Thymus (tissue), 11 donors: ENCODE measurements at regions not wholly inside any gene's neighbourhood (a gene's known extent, or its start where the extent isn't known, plus 50 kb on each side); places are given as distances from the start of the nearest gene placed in this dataset.

Experiments used
- DNase-seq, 9 donors: peaks; one replicate each; pipeline ENCODE4 v3.0.0-alpha.2; 2013; ENCODE audit warnings: low spot score in 9 of 9, low read depth in 6 of 9, missing footprints in 1 of 9
- H3K27ac ChIP-seq, 2 donors: one replicate each; pipeline ENCODE4 v1.5.1; 2013; ENCODE audit warnings: control low read depth in 1 of 2, low read depth in 1 of 2, low read length in 1 of 2, mild to moderate bottlenecking in 1 of 2, moderate library complexity in 1 of 2
- H3K27me3 ChIP-seq, 2 donors: one replicate each; pipeline ENCODE4 v1.5.1; 2013; ENCODE audit warnings: low read length in 1 of 2; ENCODE audit not compliant: control insufficient read depth in 2 of 2, insufficient read depth in 1 of 2
- H3K36me3 ChIP-seq, 2 donors: one replicate each; pipeline ENCODE4 v1.5.1; 2013; ENCODE audit warnings: low read length in 1 of 2, mild to moderate bottlenecking in 1 of 2, moderate library complexity in 1 of 2; ENCODE audit not compliant: control insufficient read depth in 2 of 2, insufficient read depth in 2 of 2
- H3K4me1 ChIP-seq, 2 donors: one replicate each; pipeline ENCODE4 v1.5.1; 2013; ENCODE audit warnings: low read length in 2 of 2; ENCODE audit not compliant: control insufficient read depth in 2 of 2, insufficient read depth in 2 of 2
- H3K4me3 ChIP-seq, 2 donors: one replicate each; pipeline ENCODE4 v1.5.1; 2013; ENCODE audit warnings: low read length in 2 of 2, control low read depth in 1 of 2, mild to moderate bottlenecking in 1 of 2
- H3K9me3 ChIP-seq, 2 donors: one replicate each; pipeline ENCODE4 v1.5.1; 2013; ENCODE audit warnings: low read length in 1 of 2, mild to moderate bottlenecking in 1 of 2; ENCODE audit not compliant: control insufficient read depth in 2 of 2, insufficient read depth in 1 of 2
- WGBS: extraction: QIAGEN DNeasy Blood & Tissue Kit; methylation state at CpG from one replicate; pipeline ENCODE4 v1.1.7; 2013; 5-methylcytosine and 5-hydroxymethylcytosine counted together
- donor health status: healthy.

DNA sequence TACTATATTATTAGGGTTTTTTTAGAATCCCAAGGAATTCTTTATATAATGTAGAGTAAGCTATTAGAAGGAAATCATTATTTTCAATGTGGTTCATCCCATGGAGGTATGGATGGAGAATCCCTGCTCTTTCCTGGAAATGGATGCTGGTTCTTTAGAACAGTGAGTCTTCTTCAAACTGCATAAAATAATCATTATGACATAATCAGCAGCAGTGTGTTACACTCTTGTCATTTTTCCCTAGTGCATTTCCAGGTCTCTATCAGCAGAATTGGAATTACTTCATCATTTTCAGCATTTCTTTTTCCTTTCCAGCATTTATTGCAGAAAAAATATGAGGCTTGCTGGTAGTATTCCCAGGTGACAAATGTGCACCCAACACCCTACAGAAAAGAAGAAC is 168.1 kb downstream of the ETAA1 start:
- DNase-seq: no peak
- Histone ChIP-seq H3K27ac (no peak overlapping the region), H3K9me3 (peaks cover 0 to 3% of the 10 kb centered on the region in 2 donors), H3K4me3 (no peak overlapping the region), H3K4me1 (no peaks in the 10 kb centered on the region), H3K27me3 (no peaks in the 10 kb centered on the region), H3K36me3 (no peaks in the 10 kb centered on the region)

DNA sequence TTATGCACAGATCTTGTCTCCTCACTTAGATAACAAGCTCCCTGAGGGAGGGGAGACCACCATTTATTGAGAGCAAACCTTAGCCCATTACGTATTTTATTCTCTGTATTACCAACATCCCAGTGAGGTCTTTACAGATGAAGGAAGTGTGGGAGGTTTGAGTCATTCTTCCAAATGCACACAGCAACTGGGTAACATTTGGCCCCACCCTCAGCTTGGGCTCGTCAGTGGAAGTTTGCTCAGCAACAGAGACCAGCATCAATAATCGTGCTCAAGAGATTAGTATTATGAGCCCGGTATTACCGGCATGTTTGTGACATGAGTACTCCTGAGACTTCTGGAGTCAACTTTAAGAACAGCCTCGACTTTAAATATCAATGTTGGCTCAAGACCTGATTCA is 168.6 kb downstream of the ETAA1 start:
- Histone ChIP-seq H3K27me3 (no peaks in the 10 kb centered on the region), H3K27ac (no peak overlapping the region), H3K4me3 (no peak overlapping the region), H3K36me3 (no peaks in the 10 kb centered on the region), H3K4me1 (no peaks in the 10 kb centered on the region), H3K9me3 (peaks cover 0 to 3% of the 10 kb centered on the region in 2 donors)
- DNase-seq: no peak
- 94% methylated on average over 6 of the region's 6 CpGs for WGBS

DNA sequence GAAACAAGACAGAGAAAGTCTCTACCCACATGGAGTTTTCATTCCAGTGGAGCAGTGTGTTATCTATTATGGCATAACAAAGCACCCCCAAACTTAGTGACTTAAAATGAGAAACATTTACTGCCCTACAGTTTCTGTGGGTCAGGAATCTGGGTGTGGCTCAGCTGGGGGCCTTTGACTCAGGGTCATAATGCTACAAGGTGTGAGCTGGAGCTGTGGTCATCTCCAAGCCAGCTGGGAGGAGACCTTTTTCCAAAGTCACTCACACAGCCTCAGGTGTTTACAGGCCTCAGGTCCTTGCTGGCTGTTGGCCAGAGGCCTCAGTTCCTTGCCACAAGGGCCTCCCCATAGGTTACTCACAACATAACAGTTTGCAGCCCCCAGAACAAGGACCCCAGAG is 169.2 kb downstream of the ETAA1 start:
- no peaks in the 10 kb centered on the region for H3K36me3 ChIP-seq
- H3K4me3 ChIP-seq: no peak overlapping the region
- H3K4me1 ChIP-seq: no peaks in the 10 kb centered on the region
- peaks cover 0 to 3% of the 10 kb centered on the region in 2 donors for H3K9me3 ChIP-seq
- DNase-seq: no peak
- no peak overlapping the region for H3K27ac ChIP-seq
- no peaks in the 10 kb centered on the region for H3K27me3 ChIP-seq

DNA sequence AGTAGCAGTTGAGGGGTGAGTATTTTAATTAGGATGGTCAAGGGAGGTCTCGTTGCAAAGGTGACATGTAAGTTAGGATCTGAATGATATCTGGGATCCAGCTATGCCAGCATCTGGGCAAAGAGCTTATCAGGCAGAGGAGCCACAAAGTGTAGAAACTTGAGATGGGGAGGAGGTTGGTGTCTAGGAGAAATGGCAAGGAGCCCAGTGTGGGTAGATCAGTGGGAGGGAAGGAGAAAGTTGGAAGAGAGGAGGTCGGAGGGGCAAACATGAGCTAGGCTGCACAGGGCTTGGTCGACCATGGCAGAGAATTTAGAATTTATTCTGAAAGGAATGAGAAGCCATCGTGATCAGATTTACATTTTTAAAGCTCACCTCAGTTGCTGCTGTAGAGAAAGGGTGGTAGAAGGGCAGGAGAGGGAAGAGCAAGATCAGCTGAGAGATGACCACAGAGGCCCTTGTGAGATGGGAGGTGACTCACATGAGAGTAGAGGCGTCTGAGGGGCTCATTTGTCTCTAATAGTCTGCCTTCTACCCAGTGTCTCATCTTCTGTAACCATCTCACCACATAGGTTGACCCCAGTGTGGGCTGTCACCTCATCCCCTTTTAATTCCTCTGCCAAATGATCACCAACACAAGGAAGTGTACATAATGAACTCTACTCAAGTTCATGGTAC is 170.0 kb downstream of the ETAA1 start:
- WGBS: 88% methylated on average over 5 of the region's 5 CpGs
- H3K27me3 ChIP-seq: no peaks in the 10 kb centered on the region
- no peak for DNase-seq
- peaks cover 0 to 3% of the 10 kb centered on the region in 2 donors for H3K9me3 ChIP-seq
- H3K4me3 ChIP-seq: no peak overlapping the region
- no peaks in the 10 kb centered on the region for H3K4me1 ChIP-seq
- H3K27ac ChIP-seq: no peak overlapping the region
- H3K36me3 ChIP-seq: no peaks in the 10 kb centered on the region

DNA sequence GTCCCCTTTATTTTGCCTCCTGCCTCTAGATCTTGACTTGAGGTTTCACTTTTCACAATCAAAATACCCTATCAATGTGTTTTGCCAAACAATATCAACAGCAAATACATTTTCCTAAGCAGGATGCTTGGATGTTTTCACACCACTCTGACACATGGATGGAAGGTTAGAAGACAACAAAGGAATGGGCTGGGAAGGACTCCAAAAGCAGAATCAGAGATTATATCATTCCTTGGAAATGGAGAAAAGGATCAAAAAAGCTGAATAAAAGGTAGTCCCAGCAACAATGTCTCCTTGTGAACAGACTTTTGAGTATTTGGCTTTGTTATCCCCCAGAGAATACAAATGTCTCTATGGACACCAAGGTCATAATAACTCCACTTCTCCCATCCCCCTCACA is 170.8 kb downstream of the ETAA1 start:
- Histone ChIP-seq H3K27ac (no peak overlapping the region), H3K4me3 (no peak overlapping the region), H3K36me3 (no peaks in the 10 kb centered on the region), H3K27me3 (no peaks in the 10 kb centered on the region), H3K4me1 (no peaks in the 10 kb centered on the region), H3K9me3 (peaks cover 0 to 3% of the 10 kb centered on the region in 2 donors)
- DNase-seq: no peak

DNA sequence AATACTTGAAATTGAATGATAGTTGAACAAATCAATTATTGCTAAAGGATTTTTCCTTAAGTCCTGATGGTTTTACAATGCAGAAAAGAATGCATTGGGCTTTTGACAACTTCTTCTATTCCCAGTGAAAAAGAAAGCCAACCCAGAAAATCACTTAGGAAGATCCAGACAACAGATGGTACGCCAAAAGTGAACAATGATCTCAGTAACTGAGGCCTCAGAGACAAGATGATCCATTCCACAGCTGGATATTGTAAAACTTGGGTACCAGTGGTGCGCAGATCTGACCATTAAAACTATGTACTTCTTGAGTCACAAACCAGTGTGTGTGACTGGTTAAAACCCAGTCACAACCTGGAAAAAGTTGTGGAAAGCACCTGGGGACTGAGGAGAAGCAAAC is 173.5 kb downstream of the ETAA1 start:
- peaks cover 0 to 3% of the 10 kb centered on the region in 2 donors for H3K9me3 ChIP-seq
- 69% methylated on average over 2 of the region's 2 CpGs for WGBS
- H3K4me1 ChIP-seq: no peaks in the 10 kb centered on the region

DNA sequence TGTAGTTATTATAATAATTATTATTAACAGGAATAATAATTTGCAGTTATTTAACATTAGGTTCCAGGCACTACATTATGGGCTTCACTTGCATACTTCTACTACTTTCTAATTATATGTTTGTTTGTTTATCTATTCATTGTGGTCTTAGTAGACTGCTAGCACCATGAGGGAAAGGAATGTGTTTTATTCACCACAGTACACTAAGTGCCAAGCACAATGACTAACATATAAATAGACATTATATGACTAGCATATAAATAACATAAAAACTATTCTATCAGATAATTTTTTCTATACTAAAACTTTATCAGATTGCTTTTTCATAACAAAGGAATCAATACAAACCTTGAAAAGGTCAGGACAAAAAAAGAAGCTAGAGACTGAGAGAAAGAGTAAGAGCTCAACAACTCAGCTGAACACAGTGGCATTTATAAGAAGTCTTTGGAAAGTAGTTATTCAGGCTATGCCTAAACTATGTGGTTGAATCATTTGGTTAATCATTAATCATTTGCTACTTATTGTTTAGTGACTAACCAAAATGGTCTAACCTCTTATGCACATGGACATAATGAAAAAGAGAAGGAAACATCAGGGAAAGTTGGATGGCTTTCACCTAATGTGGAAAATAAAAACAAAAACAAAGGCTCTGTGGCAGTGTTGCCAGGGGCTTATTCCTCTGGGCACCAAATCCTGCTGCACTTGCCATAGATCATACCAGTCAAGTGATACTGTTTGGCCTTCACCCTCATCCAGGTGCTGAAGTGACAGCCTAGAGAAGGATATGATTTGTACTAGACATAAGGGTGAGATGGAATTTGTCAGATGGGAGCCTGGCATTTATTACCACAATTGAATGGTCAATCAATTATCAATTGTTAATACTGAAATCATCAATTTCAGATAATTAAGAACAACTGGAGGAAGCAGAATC is 174.9 kb downstream of the ETAA1 start:
- Histone ChIP-seq H3K4me3 (no peak overlapping the region), H3K4me1 (no peaks in the 10 kb centered on the region), H3K27ac (no peak overlapping the region), H3K36me3 (no peaks in the 10 kb centered on the region), H3K27me3 (no peaks in the 10 kb centered on the region), H3K9me3 (no peaks in the 10 kb centered on the region)
- DNase-seq: no peak

More for the DNA sequence above, 173.5 kb downstream of the ETAA1 start:
- Histone ChIP-seq H3K27ac (no peak overlapping the region), H3K27me3 (no peaks in the 10 kb centered on the region), H3K4me3 (no peak overlapping the region), H3K36me3 (no peaks in the 10 kb centered on the region)
- no peak for DNase-seq

DNA sequence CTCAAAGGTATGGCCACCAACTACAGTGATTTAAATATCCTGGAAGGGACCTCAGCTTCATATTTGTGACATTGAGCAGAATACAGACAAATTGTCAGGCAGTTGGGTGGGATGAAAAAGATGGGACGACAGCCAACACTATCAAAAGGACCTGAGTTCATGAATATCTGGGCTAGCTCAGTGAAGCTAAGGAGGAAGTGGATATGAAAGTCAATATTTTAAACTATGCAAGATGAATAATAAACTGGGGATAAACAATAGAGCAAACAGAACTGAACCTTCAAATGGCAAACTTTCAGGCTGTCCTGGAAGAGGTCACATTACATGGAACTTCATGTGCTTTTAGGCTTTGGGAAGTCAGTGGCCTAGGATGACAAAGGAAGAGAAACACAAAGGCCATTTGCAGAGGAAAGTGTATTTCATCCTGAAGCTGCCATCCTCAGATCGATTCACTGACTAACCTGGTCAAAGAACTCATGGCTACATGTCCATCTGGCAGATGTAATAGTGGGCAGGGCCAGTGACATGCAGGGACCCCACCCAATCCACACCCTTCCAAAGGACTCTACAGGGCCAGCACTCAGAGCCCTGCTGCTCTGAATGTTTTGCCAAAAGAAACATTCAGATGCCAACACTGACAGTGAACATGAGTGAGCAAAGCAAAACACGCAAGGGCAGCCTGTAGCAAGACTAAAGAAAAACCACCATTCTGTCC is 175.7 kb downstream of the ETAA1 start:
- Histone ChIP-seq H3K27ac (no peak overlapping the region), H3K4me1 (no peaks in the 10 kb centered on the region), H3K36me3 (no peaks in the 10 kb centered on the region), H3K4me3 (no peak overlapping the region), H3K9me3 (no peaks in the 10 kb centered on the region), H3K27me3 (no peaks in the 10 kb centered on the region)
- DNase-seq: no peak
- 67% methylated on average over 3 of the region's 3 CpGs for WGBS

DNA sequence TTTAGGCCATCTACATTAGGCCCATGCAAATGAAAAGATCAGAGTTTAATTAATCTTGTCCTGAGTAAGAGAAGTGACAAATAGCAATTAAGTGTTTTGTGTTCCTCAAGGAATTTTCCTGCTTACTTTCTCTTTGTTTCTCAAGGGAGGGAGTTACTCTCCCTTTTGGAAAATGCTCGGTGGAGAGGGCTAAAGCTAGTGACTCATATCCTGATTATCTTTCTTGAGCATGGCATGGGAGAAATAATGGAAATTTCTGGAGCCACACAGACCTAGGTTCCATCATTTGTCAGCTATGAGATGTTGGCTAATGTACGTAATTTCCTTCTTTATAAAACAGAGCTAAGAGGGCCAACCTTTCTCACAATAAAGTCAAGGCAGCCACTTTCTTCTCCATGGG is 177.1 kb downstream of the ETAA1 start:
- Histone ChIP-seq H3K4me1 (no peaks in the 10 kb centered on the region), H3K36me3 (no peaks in the 10 kb centered on the region), H3K4me3 (no peak overlapping the region), H3K27ac (no peak overlapping the region), H3K9me3 (no peaks in the 10 kb centered on the region), H3K27me3 (no peaks in the 10 kb centered on the region)
- no peak for DNase-seq
- WGBS: 96% methylated on average over 2 of the region's 2 CpGs
